NCI-H1105 (cell line): ENCODE measurements at regions not wholly inside any gene's neighbourhood (a gene's known extent, or its start where the extent isn't known, plus 50 kb on each side); places are given as distances from the start of the nearest gene placed in this dataset.

Experiments used
- DNase-seq: peaks from one replicate; lab custom pipeline; 2025; lab: John Stamatoyannopoulos, UW

DNA sequence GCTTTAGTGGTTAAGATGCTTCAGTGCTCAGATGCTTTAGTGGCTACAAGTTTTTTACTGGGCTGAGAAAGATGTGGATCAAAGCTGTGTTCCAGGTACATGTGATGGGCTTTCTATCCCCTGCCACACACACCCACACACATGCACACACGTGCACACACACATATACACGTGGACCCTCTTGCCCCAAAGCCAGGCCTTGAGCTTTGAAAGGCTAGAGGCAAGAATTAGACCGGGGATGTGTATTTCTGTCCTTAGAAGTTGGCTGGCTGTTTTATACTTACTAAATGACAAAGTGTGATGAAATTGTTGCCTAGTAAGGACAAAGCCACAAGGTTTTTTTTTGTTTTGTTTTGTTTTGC lies 376.5 kb downstream of the C12orf75 start:
- no peak for DNase-seq

DNA sequence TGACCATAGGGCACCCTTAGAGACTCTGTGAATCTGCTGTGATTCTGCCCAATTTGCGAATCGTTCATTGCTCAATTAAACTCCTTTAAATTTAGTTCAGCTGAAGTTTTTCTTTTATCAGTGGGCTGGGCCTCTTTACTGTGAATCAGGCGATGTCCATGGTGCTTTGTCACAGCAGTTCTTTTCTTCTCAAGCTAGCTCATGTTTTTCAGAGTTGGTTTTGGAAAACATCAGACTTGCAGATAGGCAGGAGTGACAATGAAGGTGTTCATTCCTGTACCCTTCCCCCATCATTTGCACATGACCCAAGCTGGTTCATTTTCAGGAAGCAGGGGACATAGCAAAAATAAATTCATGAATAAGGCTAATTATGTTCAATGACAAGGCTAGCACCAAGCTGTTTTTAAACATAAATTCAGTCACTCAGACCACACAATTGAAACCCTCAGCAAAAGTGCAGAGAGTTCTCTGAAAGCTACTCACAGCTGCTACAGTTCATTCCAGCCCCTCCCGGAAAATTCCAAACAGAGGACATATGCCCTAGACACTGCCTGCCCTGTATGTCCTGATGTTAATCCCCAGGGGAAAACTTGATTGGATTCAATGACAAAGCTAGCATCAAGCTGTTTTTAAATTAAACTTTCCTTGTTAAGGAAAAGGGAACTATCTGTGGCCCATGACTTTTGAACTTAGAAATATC lies 383.3 kb downstream of the C12orf75 start:
- no peak for DNase-seq

- DNase-seq: no peak
These were observed 386.1 kb downstream of the C12orf75 start for GRCh38 chr12:105716621-105717020.

DNA sequence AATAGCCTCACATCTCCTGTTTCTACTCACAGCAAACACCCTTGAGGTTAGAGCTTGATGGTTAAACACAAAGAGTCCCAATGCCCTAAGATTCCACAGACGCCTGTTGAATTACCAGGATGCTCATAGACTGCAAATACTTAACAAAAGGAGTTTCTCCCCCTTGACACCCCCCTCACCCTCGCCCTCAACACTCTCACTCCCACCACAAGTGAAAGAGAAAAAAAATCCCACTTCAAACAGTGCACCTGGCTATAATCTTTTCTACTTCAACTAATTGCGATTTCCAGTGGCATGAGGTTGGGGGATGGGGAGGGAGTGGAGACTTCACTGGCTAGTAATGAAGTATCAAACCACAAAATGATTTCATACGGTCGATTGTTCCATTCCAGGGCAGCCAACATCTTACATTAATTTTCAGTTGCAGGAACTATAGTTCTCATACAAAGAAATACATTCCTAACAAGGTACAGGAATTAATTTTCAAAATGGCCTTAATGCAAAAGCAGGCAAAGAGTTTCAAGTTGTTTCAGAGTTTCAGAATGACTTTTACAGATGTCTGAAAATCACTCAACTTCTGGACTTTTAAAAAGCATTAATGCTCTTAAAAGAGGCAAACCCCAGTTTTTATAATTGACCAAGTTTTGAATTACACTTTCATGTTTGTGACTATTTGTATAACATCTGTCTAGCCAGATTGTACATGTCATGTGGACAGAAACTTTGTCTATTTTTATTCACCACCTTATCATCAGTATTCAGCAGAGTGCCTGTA lies 390.7 kb downstream of the C12orf75 start:
- DNase-seq: peak; percentile 91

DNA sequence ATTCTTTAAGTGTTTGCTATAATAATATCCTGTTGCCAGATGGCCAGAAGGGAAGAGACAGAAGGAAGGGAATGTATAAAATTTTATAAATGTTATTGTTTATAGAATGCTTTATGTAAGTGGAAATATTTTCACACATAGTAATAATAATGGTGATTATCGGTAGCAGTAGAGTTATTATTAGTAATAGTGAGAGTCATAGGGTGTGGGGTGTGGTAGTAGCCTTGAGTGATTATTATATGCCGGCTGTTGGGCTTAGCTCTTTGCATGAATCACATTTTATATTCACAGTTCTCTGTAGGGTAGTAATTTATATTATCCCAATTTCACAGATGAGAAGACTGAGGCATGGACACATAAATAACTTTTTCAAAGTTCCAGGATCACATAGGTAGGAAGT lies 391.4 kb downstream of the C12orf75 start:
- DNase-seq: no peak

DNA sequence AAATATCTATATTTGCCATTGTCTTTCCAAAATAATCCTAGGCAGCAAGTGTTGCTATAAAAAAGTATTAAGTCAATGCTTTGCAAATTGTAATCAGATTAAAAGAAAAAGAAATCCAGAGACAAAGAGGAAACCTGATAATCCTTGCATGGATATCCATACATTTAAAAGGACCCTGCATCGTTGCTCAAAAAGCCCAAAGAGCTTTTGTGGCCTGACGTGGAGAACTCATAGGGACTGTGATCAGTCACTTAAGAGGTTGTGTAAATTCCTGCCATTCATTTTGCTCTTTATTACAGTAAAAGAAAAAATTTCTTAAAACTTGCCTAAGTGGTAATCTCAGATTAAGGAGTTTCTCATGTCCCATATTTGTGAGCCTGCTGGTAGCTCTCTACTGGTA lies 392.6 kb downstream of the C12orf75 start:
- DNase-seq: no peak

GRCh38 chr12:105723494-105723893 lies 393.0 kb downstream of the C12orf75 start:
- no peak for DNase-seq

DNA sequence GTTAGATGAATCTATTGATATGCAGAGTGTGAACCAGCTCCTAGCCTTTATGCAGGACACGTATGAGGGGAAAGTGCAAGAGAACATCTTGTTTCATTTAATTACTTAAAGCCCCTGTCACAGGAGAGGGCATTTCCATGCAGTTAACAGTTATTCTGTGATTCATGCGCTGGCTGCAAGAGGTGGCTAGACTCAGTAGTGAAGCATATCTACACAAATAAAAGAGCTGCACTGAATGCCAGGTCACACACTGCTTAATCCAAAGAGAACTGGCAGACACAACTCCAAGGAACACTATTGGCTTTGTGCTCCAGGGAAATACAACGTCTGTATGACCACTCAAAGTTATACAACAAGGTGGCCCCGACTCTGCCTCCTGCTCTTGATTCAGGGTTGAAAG lies 394.1 kb downstream of the C12orf75 start:
- DNase-seq: no peak

GRCh38 chr12:105725054-105725453 lies 394.6 kb downstream of the C12orf75 start:
- no peak for DNase-seq

DNA sequence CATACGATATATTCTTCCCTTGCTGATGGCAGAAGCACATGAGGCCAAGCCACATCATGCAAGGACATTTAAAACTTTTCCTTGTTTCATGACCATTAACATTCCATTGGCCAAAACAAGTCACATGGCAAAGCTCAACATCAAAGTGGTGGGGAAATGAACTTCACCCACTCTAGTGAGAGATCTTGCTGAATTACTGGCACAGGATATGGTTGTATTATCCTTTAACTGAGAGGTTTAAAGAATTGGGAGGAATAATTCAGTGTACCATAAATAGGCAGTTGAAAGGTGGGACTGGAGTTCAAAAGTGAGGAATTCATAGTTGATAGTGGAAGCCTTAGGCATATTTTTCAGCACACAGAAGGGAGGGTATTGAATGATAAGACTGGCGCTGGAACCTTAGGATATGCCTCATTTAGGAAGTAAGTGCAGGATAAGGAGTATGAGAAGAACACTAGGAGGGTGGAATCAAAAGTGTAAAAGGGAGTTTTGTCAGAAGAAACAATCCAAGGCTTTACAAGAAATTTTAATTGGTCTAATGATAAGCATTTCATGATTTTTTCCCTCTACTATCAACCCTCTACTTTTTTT lies 398.8 kb downstream of the C12orf75 start:
- no peak for DNase-seq

- DNase-seq: no peak
These were observed 399.4 kb downstream of the C12orf75 start for GRCh38 chr12:105729926-105730325.

DNA sequence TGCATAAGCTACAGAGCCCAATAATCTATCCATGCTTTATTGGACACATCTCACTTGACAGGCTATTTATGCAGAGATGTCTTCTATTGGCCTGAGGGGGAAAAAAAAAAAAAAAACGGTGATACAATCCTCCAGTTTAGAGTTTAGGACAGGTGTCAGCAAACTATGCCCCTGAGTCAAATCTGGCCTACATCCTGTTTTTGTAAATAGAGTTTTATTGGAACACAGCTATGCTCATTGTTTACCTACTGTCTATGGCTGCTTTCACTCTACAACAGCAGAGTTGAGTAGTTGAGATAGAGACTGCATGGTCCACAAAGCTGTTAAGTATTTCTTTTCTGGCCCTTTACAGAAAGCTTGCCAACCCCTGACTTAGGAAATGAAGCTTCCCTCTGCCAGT lies 403.1 kb downstream of the C12orf75 start:
- DNase-seq: no peak

DNA sequence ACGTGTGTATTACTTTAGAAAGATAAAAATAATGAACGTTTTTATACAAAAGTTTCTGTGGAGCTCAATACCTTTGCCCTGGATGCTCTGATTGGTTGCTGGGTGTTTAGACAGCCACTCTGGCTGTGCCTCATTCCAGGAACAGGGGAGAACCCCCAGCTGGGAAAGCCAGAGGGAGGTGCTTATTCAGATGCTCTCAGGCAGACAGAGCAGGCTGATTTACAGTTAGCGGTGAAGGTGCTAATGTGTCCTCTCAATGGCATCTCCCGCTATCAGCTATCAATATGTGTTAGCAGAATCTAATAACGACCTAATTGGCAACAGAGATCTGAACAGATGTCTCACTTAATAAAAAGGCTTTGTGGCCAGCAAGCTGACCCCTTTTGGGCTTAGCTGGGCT lies 402.3 kb downstream of the NUAK1 start:
- DNase-seq: no peak

DNA sequence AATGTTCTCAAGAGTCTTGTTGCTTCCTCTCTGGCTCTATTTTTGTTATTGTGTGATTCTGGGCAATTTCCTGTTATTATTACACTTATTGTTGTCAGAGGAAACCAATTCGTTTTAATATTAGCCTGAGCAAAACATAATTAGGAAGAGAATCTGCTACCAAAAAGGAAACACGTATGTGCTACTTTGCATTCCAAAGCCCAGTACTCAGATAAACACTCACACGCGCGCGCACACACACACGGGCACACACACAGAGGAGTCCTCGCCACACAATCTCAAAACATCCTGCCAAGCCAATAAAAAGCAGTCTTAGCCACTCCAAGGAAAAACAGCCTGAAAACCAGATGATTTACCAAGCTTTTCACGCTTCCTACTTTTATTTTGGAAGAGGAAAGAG lies 400.7 kb downstream of the NUAK1 start:
- DNase-seq: no peak

GRCh38 chr12:105740369-105740768 lies 398.4 kb downstream of the NUAK1 start:
- DNase-seq: no peak

DNA sequence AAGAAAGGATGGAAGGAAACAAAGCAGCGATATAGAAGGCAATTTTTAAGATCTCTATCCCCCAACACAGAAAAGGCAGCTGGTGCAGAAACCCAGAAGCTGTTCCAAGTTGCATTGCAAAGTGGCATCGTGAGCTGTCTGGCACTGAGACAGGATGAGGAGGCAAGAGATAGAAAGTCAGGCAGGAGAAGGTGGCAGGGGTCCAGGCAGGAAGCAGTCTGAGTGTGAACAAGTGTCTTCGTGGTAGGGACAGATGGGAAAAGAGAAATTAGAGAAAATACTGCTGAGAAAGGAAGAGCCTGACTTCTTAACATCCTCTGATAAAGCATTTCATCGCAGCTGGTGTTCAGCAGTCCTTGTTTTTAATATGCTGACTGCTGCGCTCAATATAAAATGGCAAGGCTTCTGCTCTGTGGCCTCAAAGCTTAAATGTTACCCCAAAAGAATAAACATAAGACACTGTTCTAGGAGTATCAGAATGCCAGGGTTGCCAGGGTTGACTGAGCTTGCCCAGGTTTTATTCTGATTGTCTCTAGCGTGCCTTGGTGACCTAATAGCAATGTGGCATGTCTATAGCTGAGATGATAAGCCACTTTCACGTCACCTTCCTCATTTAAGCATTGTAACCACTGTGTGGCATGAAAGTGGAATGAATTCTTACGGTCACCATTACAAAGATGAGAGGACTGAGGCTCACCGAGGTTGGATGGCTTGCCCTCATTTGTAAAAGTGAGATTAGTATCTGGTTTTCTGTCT lies 397.6 kb downstream of the NUAK1 start:
- DNase-seq: peak; percentile 14

- no peak for DNase-seq
These were observed 396.8 kb downstream of the NUAK1 start for GRCh38 chr12:105741786-105742566.

DNA sequence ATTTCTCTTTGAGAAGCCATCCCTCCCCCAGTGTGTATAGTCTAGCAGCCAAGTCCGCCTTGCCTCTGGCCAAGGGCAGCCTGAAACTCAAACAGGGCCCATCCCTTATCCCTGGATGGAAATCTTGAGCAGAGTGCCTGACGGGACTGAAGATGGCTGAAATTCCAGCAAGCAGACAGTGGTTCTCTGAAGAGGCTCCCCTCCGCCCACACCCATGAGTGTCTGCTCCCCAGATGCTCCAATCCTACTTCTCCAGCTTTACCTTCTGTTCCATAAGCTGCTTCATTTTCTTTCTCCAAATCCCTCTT lies 396.2 kb downstream of the NUAK1 start:
- DNase-seq: no peak

DNA sequence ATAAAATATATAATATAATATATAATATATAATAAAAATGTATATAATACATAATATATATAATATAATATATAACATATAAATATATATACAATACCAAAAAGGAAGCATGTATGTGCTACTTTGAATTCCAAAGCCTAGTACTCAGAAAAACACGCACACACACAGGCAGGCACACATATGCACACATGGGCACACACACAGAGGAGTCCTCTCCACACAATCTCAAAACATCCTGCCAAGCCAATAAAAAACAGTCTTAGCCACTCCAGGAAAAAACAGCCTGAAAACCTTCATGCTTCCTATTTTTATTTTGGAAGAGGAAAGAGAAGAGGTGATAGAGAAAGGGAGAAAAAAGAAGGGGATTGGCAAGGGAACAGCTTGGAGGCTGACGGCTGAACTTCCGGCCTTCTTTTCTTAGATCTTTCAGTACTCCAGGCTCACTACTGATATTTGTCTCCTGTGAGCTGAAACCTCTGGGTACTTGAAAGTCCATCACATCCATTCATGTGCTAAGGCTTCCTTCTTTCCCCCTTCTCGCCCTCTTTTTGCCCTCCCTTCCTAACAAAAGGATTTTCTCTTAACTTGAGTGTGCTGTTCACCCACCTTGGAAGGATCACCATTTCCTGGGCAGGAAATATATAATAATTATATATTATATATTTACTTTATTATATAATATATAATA lies 394.2 kb downstream of the NUAK1 start:
- no peak for DNase-seq

- no peak for DNase-seq
These were observed 392.9 kb downstream of the NUAK1 start for GRCh38 chr12:105745811-105746210.

GRCh38 chr12:105748806-105749600 lies 389.8 kb downstream of the NUAK1 start:
- DNase-seq: no peak
